ENCODE measurements at regions not wholly inside any gene's neighbourhood (a gene's known extent, or its start where the extent isn't known, plus 50 kb on each side); places are given as distances from the start of the nearest gene placed in this dataset.

GRCh38 chr1:23624440-23624839 is 65.1 kb upstream of the ID3 start:
- TF ChIP-seq CTCF (IDR thresholded peaks at IDR 0.05) (no peak), POLR2A (IDR thresholded peaks at IDR 0.05) (no peak)

Measured in upper lobe of left lung (tissue), 4 donors.